Esophagus squamous epithelium (tissue), 5 donors: ENCODE measurements at regions not wholly inside any gene's neighbourhood (a gene's known extent, or its start where the extent isn't known, plus 50 kb on each side); places are given as distances from the start of the nearest gene placed in this dataset.
"Not testable (repeated sequence)": the region's sequence is repeated elsewhere in the genome, so short reads cannot be mapped to it uniquely, and the experiment has no call there.

Source experiments
- DNase-seq: peaks from one replicate; lab custom pipeline; 2025; lab: John Stamatoyannopoulos, UW
- H3K27ac ChIP-seq, 4 donors: fragments of 200-600 bp; sonication (generic); one replicate each; pipeline ENCODE4 v1.5.1; 2016 to 2019; ENCODE audit warnings: mild to moderate bottlenecking in 1 of 4
- H3K27me3 ChIP-seq, 4 donors: fragments of 200-600 bp; sonication (generic); 1 replicate in 3 of 4; 2 replicates in 1 of 4; pipeline versions ENCODE4 v1.5.1 to v1.6.0; 2017 to 2021; ENCODE audit warnings: antibody characterized with exemption in 1 of 4
- H3K36me3 ChIP-seq, 3 donors: fragments of 200-600 bp; sonication (generic); one replicate each; pipeline ENCODE4 v1.5.1; 2016 to 2019
- H3K4me1 ChIP-seq, 3 donors: fragments of 200-600 bp; sonication (generic); one replicate each; pipeline ENCODE4 v1.5.1; 2017 to 2019
- H3K4me3 ChIP-seq, 4 donors: fragments of 200-600 bp; sonication (generic); 1 replicate in 3 of 4; 2 replicates in 1 of 4; pipeline ENCODE4 v1.5.1; 2016 to 2019; ENCODE audit warnings: mild to moderate bottlenecking in 2 of 4, moderate library complexity in 1 of 4
- H3K9me3 ChIP-seq, 3 donors: fragments of 200-600 bp; sonication (generic); one replicate each; pipeline ENCODE4 v1.5.1; 2016 to 2019
- CTCF ChIP-seq, 6 experiments: fragments of 450-650 bp in 4 of 6; fragments of 200-600 bp in 2 of 6; sonication (generic) in 2 of 6; IDR thresholded peaks; one replicate each; pipeline ENCODE4 v1.5.1; 2016 to 2019; ENCODE audit warnings: antibody characterized with exemption in 6 of 6, mild to moderate bottlenecking in 4 of 6, moderate library complexity in 4 of 6
- POLR2A ChIP-seq, 4 donors: fragments of 450-650 bp; IDR thresholded peaks; one replicate each; pipeline ENCODE4 v1.6.1; 2017; ENCODE audit warnings: antibody characterized with exemption in 4 of 4, mild to moderate bottlenecking in 4 of 4, moderate library complexity in 3 of 4
- WGBS, 2 donors: methylation state at CpG; one replicate each; pipeline ENCODE4 v1.1.5; 2018; 5-methylcytosine and 5-hydroxymethylcytosine counted together
- intact Hi-C: fragments of 100-400 bp; cut with DNase I; formaldehyde crosslinking; loops from one replicate; pipeline ENCODE4 v1.15.0; 2022
- donor health status: DM: yes; HTN: yes; CAD: no.

DNA sequence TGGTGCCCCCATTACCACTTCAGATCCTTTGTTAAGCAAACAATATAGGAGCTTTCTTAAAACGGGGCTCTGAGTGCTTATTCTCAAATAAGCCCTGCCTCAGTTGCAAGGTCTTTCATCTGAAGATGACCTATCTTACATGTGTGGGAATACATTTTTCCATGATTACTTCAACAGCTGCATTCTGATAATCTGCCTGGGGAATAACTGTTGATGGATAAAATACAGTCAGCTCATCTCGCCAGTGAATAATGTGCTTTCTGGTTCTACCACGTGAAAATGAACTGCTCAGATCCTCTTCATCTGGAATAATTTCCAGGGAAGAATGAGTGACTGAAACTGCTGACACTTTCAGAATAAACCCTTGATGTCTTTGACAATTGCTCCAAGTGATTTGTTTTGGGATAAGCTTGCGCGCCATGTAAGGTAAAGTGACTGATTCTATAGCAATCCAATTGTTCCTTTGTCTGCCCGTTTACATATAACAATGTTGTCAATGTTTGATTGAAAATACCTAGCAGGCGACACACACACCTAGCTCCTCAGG, 161.3 kb downstream of the RTL9 start:
- Histone ChIP-seq H3K27ac (no peak overlapping the region), H3K4me3 (no peak overlapping the region), H3K27me3 (peaks cover 0 to 3% (median 0%) of the 10 kb centered on the region in 4 donors), H3K9me3 (no peaks in the 10 kb centered on the region), H3K36me3 (no peaks in the 10 kb centered on the region), H3K4me1 (no peaks in the 10 kb centered on the region)
- 58 to 69% methylated on average over 7 of the region's 7 CpGs for WGBS, 2 donors
- DNase-seq: no peak
- TF ChIP-seq POLR2A (IDR thresholded peaks at IDR 0.05) (no peak), CTCF (IDR thresholded peaks at IDR 0.05) (no peak)
- intact Hi-C loops: no loop called here

GRCh38 chrX:110520652-110521051, 162.0 kb downstream of the RTL9 start:
- not testable (repeated sequence) for H3K36me3 ChIP-seq, H3K4me1 ChIP-seq
- WGBS, 2 donors: 60 to 66% methylated on average over 5 to 9 of the region's 13 CpGs

DNA sequence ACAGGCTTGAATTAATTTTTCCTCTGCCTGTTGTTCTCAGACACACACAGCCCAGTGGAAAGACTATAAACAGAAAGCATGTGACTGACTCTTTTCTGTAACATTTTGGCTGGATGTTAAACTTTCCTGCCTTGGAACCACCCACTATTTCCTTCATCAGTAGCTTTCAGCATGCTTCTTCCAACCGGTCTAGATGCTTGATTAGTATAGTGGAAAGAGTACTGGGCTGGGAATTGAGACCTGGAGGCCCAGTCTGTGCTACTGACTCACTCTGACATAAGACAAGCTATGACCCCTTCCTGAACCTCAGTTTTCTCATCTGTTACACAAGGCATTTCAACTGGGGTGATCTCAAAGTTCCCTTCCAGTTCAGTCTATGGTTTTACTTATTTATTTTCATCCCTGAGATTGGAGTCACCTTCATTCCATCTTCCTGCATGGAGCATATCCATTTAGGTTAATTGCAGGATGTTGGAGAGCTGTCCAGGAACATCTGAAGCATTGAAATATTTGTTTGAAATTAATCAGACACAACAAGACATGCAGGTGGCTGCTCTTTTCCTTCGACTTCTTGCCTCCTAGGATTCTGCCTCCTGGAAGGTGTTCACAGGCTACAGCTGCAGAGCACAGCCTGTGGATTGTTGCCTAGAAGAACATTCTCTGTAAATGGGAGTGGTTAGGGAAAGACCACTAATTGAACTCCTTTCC, 173.4 kb downstream of the RTL9 start:
- no peak for DNase-seq
- Histone ChIP-seq H3K4me1 (no peaks in the 10 kb centered on the region), H3K9me3 (no peaks in the 10 kb centered on the region), H3K4me3 (no peak overlapping the region), H3K27ac (no peak overlapping the region), H3K27me3 (no peaks in the 10 kb centered on the region), H3K36me3 (no peaks in the 10 kb centered on the region)
- no peak for TF ChIP-seq CTCF (IDR thresholded peaks at IDR 0.05)
- WGBS, 2 donors: 36 to 39% methylated on average over 2 of the region's 2 CpGs
- intact Hi-C loops: no loop called here

More at GRCh38 chrX:110520652-110521051, 162.0 kb downstream of the RTL9 start:
- H3K9me3 ChIP-seq, DNase-seq, H3K27me3 ChIP-seq, H3K4me3 ChIP-seq, H3K27ac ChIP-seq, intact Hi-C loops: not testable (repeated sequence)

GRCh38 chrX:110532581-110532931, 173.9 kb downstream of the RTL9 start:
- H3K9me3 ChIP-seq: no peaks in the 10 kb centered on the region
- intact Hi-C loops: no loop called here
- no peak overlapping the region for H3K27ac ChIP-seq
- DNase-seq: no peak
- H3K36me3 ChIP-seq: no peaks in the 10 kb centered on the region
- H3K4me3 ChIP-seq: no peak overlapping the region
- TF ChIP-seq POLR2A (IDR thresholded peaks at IDR 0.05): no peak
- 45 to 60% methylated on average over 1 of the region's 1 CpG for WGBS, 2 donors
- H3K4me1 ChIP-seq: no peaks in the 10 kb centered on the region
- H3K27me3 ChIP-seq: no peaks in the 10 kb centered on the region

DNA sequence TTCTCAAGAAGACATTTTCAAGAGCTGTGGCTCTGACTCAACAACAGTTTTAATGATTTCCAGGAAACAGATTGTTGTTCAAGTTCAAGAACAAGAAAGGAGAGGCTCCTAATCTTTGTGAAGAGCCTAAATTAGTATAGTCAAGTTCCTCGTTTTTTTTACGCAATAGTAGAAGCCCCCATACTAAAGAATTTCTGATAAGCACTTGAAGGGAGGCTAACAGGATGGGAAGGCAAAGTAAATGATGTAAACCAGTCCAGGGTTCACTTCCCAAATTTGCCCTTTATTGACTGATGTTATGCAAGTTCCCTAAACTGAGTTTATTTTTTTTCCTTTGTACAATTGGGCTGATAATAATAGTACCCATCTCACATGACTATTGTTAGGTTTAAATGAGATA, 178.2 kb downstream of the RTL9 start:
- H3K27me3 ChIP-seq: no peaks in the 10 kb centered on the region
- H3K27ac ChIP-seq: no peak overlapping the region
- H3K36me3 ChIP-seq: no peaks in the 10 kb centered on the region
- no peak overlapping the region for H3K4me3 ChIP-seq
- intact Hi-C loops: no loop called here
- H3K9me3 ChIP-seq: no peaks in the 10 kb centered on the region
- no peak for DNase-seq
- no peak for TF ChIP-seq POLR2A (IDR thresholded peaks at IDR 0.05)
- TF ChIP-seq CTCF (IDR thresholded peaks at IDR 0.05): no peak
- H3K4me1 ChIP-seq: no peaks in the 10 kb centered on the region
- WGBS, 2 donors: 39 to 62% methylated on average over 2 of the region's 2 CpGs

DNA sequence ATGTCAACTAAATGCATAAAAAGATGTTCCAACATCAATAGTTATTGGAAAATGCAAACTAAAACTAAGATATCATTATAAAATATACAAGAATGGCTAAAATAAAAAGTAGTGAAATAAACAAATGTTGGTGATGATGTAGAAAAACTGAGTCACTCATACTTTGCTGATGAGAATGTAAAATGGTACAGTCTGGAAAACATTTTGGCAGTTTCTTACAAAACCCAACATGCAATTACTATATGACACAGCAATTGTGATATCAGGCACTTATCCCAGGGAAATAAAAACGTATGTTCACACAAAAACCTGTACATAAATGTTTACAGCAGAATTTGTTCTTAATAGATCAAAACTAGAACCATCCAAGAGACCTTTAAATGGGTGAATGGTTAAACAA, 182.6 kb downstream of the RTL9 start:
- DNase-seq: no peak
- WGBS, 2 donors: 22 to 27% methylated on average over 1 of the region's 1 CpG
- Histone ChIP-seq H3K4me1 (no peaks in the 10 kb centered on the region), H3K4me3 (no peak overlapping the region), H3K9me3 (no peaks in the 10 kb centered on the region), H3K27ac (no peak overlapping the region), H3K36me3 (no peaks in the 10 kb centered on the region), H3K27me3 (peaks cover 0 to 3% (median 0%) of the 10 kb centered on the region in 4 donors)
- no peak for TF ChIP-seq CTCF (IDR thresholded peaks at IDR 0.05)
- TF ChIP-seq POLR2A (IDR thresholded peaks at IDR 0.05): no peak
- intact Hi-C loops: no loop called here

DNA sequence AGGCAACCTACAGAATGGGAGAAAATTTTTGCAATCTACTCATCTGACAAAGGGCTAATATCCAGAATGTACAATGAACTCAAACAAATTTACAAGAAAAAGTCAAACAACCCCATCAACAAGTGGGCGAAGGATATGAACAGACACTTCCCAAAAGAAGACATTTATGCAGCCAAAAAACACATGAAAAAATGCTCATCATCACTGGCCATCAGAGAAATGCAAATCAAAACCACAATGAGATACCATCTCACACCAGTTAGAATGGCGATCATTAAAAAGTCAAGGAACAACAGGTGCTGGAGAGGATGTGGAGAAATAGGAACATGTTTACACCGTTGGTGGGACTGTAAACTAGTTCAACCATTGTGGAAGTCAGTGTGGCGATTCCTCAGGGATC, 192.2 kb downstream of the RTL9 start:
- H3K9me3 ChIP-seq, H3K4me3 ChIP-seq, H3K27ac ChIP-seq, H3K27me3 ChIP-seq, H3K4me1 ChIP-seq, intact Hi-C loops, H3K36me3 ChIP-seq, DNase-seq: not testable (repeated sequence)
- 69 to 74% methylated on average over 4 of the region's 4 CpGs for WGBS, 2 donors
